GM21515 (cell line): ENCODE measurements at regions not wholly inside any gene's neighbourhood (a gene's known extent, or its start where the extent isn't known, plus 50 kb on each side); places are given as distances from the start of the nearest gene placed in this dataset.
"Not testable (repeated sequence)": the region's sequence is repeated elsewhere in the genome, so short reads cannot be mapped to it uniquely, and the experiment has no call there.

Source experiments
- ATAC-seq: cut with Tn5 transposase; IDR thresholded peaks from one replicate; pipeline ENCODE4 v1.9.1; 2021; ENCODE audit not compliant: unreplicated experiment

GRCh38 chr6:19892260-19892659, 55.1 kb downstream of the ID4 start:
- ATAC-seq, result no peak

GRCh38 chr6:19895866-19896692, 58.9 kb downstream of the ID4 start:
- ATAC-seq, result no peak

- ATAC-seq, result no peak
These were observed 59.5 kb downstream of the ID4 start for GRCh38 chr6:19896693-19897010.

- no peak for ATAC-seq
These were observed 61.1 kb downstream of the ID4 start for GRCh38 chr6:19898141-19898740.

DNA sequence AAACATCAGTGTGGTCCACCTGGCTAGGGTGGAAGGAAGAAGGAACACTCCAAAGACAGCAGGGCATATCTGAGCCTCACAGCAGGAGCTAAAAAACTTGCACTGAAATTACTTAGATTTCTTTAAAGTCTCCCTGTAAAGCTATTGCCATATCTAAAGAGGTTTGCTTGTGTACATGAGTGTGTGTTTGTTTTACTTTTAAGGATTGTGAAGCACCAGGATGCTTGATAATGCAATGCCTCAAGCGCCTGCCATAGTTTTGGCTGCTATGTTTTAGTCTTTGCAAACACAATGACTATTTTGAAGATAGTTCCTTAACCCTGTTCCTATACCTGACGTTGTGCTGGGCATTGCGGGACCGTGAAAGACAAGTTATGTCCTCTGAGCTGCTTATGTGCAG, 65.0 kb downstream of the ID4 start:
- no peak for ATAC-seq

GRCh38 chr6:19904408-19904807, 67.2 kb downstream of the ID4 start:
- ATAC-seq, result not testable (repeated sequence)

DNA sequence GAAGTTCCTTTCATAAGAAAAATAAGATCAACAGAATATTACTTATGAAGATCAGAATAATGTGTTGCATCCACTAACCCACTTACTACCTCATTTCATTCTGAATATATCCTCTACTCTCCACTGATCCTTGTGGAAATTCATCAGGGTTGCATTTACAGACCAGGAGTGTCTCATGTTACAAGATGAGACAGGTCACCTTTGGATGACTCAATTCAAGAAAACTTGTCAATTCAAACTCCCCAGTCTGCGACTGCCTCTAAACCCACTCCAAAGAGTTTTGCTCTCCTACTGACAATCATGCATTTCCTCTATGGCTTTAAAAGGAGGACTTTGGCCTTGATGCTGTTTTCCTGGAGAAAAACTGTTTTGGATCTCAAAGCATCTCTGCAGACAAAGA, 68.4 kb downstream of the ID4 start:
- ATAC-seq, result no peak

GRCh38 chr6:19906171-19906570, 69.0 kb downstream of the ID4 start:
- ATAC-seq, result no peak

DNA sequence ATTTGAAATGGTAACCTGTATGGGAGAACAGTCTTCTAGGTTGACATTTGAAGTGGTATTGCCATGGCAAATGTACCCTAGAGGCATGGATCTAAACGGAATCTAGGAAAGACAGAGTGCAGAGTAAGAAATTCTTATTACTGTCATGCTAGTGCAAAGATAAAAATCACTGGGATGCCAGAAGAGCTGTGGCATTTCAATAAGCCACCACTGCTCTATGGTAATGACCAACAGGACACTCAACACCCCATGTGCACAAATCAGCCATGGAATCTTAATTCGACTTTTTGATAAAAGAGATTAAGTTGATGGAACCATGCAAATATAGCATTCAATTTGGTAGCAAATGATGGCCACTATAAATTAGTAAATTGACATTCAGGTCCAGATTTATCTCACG, 74.1 kb downstream of the ID4 start:
- ATAC-seq, result no peak

GRCh38 chr6:19918436-19918835, 81.3 kb downstream of the ID4 start:
- ATAC-seq, result no peak

GRCh38 chr6:19921786-19922185, 84.6 kb downstream of the ID4 start:
- no peak for ATAC-seq

- no peak for ATAC-seq
These were observed 88.4 kb downstream of the ID4 start for GRCh38 chr6:19925533-19925932.

DNA sequence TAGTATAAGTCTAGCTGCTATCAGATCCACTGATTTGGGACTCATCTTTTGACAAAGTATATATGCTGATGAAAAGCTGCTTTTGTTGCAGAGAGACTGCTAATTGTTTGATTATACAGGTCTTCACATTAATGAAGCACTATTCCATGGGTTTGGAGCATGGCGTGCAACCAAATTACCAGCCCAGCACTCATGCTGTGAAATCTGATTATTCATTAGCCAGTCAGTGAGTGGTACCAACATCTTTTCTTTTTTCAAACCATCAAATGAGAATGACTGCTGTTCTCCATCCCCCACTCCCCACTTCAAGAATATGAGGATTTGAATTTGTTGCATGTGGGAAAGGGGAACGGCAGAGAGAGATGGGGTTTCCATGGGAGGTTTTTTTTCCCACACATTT, 91.3 kb downstream of the ID4 start:
- ATAC-seq, result no peak

DNA sequence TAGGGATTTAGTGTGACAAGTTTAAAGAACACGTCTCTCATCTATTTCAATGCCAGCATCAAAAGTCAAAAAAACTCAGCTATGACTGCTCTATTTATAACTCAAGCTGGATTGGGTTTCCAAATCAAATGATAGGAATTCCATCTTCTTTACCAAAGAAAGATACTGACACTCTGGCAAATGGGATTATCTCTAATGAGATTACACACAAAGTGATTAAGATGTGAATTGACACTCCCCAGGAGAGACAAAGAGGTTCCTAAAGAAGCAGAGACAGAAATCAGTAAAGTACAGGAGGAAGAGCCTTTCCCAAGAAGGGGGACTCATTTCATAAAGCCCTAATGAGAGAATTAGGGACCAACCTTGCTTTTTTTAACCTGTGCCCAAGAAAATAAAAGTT, 92.1 kb downstream of the ID4 start:
- ATAC-seq, result no peak

DNA sequence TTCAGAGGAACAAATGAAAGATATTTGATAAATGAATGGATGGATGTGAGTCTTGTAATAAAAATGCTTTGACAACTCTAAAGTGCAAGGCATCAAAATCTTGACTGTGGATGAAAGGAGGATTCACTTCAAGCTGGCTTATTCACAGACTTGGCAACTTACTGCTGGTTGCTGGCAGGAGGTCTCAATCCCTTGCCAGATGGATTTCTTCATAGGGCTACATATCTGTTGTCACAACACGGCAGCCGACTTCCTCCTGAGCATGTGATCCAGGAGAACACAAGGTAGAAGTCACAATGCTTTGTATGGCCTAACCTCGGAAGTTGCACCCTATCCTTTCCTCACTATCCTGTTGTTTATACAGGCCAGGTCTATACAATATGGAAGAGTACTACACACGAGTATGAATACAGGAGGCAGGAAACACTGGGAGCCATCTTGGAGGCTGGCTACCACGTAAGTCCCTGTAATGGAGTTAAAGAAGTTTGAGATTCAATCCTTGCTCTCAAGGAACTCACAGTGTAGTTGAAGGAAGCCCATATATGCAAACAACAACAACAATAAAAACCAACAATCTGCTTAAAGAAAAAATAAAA, 97.9 kb downstream of the ID4 start:
- no peak for ATAC-seq

GRCh38 chr6:19939321-19939720, 102.2 kb downstream of the ID4 start:
- not testable (repeated sequence) for ATAC-seq

GRCh38 chr6:19939926-19940325, 102.8 kb downstream of the ID4 start:
- not testable (repeated sequence) for ATAC-seq

DNA sequence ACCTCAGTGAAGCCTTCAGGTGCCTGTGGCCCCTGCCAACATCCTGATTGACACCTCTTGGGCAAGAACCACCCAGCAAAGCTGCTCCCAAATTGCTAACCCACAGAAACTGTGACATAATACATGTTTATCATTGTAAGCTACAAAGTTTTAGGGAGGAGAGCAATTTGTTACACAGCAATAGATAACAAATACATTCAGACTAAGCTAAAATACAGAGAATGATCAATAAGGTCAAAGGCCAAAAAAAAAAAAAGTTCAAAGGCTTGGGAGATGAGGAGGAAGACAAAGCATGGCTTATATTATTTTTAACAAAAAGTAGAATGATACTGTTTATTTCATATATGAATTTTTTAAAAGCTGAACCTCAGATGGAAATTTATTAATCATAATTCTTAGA, 105.9 kb downstream of the ID4 start:
- no peak for ATAC-seq

DNA sequence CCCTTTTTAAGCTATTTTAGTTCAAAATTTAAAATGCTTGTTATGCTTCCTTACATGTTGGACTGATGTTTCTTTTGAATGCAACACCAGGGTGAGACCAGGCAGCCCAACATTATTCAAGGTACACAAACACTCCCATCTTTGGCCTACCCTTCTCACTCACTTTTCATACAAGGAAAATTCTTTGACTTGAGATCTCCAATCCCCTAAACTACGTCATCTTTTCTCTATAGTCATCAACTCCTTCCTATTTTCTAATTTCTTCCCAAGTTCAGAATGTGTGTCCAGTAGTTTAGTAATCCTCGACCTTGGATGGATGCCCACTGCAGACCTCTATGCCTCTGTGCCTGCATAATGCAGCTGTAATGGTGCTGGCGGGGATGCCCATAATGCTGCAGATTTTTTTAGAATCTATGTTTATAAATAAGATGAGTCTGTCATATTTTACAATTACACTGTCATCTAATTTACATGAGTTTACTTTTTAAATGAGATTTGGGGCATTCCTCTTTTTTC, 108.7 kb downstream of the ID4 start:
- no peak for ATAC-seq

DNA sequence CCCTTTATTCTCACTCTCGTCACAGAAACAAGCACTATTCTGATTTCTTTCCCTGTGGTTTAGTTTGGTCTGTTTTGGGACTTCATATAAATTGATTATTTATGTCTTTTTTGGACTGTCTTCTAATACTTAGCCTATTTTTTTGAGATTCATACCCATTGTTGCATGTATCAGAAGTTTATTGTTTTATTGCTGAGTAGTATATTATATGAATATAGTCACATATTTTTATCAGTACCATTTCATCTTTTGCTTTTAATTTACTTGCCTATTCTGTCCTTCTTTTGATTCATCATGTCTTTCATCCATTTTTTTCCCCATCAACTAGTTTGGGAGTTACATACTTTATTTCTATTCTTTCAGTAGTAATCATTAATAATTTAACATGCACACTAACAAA, 112.0 kb downstream of the ID4 start:
- ATAC-seq, result no peak

DNA sequence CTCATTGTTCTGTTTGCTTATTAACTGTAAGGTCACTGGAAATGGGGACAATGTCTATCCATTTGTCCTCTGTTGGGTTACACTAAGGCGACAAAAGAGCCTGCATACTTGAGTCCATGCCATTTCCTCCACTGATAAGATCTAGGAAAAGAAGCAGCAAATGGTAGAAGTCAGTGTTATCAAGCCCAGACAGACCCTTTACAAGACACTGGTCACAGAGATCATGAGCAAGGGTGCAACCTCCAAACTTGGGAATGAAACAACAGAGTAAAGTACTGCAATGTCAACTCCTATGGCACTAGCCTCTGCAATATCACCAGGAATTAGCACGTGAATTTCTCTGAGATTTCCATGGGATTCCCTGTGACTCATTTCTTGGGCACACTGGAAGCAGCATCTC, 126.9 kb downstream of the ID4 start:
- ATAC-seq, result no peak

- no peak for ATAC-seq
These were observed 131.0 kb downstream of the ID4 start for GRCh38 chr6:19968201-19968600.
